ENCODE measurements at regions not wholly inside any gene's neighbourhood (a gene's known extent, or its start where the extent isn't known, plus 50 kb on each side); places are given as distances from the start of the nearest gene placed in this dataset.
"Not testable (repeated sequence)": the region's sequence is repeated elsewhere in the genome, so short reads cannot be mapped to it uniquely, and the experiment has no call there.

DNA sequence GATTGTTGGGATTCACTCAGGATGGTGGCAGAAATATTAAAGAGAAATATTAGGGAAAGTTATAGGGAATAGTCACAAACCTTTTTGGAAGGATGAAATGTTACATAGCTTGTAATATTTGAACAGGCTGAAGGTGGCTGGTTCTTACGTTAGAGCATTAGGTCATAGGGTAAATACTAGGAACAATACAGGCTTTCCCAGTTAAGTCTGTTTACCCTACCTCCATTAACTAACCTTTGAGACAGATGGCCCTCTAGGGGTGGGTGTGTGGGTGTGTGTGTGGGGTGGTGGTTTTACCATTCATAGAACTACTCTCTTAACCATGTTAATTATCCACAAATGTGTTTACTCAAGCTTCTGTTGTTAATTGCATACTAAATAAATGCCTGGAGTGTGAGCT, 94.3 kb upstream of the STK32A start:
- no peak overlapping the region for H3K4me3 Mint-ChIP-seq (ENCODE audit: unreplicated experiment)
- H3K4me1 Mint-ChIP-seq (ENCODE audit: unreplicated experiment) = no peaks in the 10 kb centered on the region
- H3K36me3 Mint-ChIP-seq (ENCODE audit: unreplicated experiment) = no peaks in the 10 kb centered on the region
- H3K27ac Mint-ChIP-seq (ENCODE audit: unreplicated experiment) = no peak overlapping the region
- TF ChIP-seq CTCF (IDR thresholded peaks at IDR 0.05) = no peak
- peaks cover 21% of the 10 kb centered on the region for H3K9me3 Mint-ChIP-seq (ENCODE audit: unreplicated experiment)
- H3K27me3 Mint-ChIP-seq (ENCODE audit: unreplicated experiment) = peaks cover 3% of the 10 kb centered on the region
- no peak for DNase-seq (ENCODE audit: extremely low spot score, unreplicated experiment)

DNA sequence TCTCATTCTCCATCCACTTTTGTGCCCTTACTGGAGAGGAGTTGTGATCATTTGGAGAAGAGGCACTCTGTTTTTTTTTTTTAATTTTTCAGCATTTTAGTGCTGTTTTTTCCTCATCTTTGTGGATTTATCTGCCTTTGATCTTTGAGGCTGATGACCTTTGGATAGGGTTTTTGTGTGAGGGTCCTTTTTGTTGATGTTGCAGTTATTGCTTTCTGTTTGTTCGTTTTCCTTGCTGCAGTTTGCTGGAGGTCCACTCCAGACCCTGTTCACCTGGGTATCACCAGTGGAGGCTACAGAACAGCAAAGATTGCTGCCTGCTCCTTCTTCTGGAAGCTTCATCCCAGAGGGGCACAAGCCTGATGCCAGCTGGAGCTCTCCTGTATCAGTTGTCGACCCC, 93.2 kb upstream of the STK32A start:
- not testable (repeated sequence) for DNase-seq (ENCODE audit: extremely low spot score, unreplicated experiment); H3K27ac Mint-ChIP-seq (ENCODE audit: unreplicated experiment); H3K4me1 Mint-ChIP-seq (ENCODE audit: unreplicated experiment); H3K36me3 Mint-ChIP-seq (ENCODE audit: unreplicated experiment); H3K27me3 Mint-ChIP-seq (ENCODE audit: unreplicated experiment); H3K4me3 Mint-ChIP-seq (ENCODE audit: unreplicated experiment)
- peaks cover 21% of the 10 kb centered on the region for H3K9me3 Mint-ChIP-seq (ENCODE audit: unreplicated experiment)

DNA sequence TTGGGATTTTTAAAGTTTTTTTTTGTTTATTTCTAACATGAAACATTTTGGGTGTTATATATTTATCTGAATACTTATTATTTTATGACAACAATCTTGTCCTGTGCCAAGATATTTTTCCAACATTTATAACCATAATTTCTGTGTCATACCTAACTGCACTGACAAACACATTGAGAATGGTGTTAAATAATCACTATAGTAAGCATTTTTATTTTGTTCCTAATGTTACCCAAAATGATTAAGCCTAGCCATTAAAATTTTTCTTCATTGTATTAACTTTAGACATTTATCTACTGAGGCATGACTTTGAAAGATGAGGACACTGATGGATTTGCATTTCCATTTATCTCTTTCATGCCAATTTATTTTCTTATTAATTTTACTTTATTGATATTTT, 91.6 kb upstream of the STK32A start:
- H3K4me3 Mint-ChIP-seq (ENCODE audit: unreplicated experiment) = no peak overlapping the region
- no peak overlapping the region for H3K27ac Mint-ChIP-seq (ENCODE audit: unreplicated experiment)
- H3K9me3 Mint-ChIP-seq (ENCODE audit: unreplicated experiment) = peaks cover 21% of the 10 kb centered on the region
- peaks cover 6% of the 10 kb centered on the region for H3K27me3 Mint-ChIP-seq (ENCODE audit: unreplicated experiment)
- DNase-seq (ENCODE audit: extremely low spot score, unreplicated experiment) = no peak
- H3K4me1 Mint-ChIP-seq (ENCODE audit: unreplicated experiment) = no peaks in the 10 kb centered on the region
- TF ChIP-seq CTCF (IDR thresholded peaks at IDR 0.05) = no peak
- no peaks in the 10 kb centered on the region for H3K36me3 Mint-ChIP-seq (ENCODE audit: unreplicated experiment)

DNA sequence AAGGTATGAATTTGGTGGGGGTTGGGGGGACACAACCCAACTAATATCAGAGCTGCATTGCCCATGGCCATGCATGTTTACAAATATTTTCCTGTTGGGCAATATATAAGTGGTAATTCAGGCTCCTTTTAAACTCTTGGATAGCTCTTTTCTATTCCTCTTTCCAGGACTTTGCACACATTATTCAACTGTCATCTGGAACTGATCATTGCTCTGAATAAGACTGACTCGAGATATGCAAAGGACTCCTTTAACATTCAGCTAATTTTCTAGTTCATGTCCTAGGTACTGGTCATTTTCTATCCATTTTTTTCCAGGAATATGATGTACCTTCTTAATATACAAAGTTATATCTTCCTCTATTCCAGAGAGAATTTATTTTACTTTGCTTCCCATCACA, 89.5 kb upstream of the STK32A start:
- Mint-ChIP-seq H3K9me3 (ENCODE audit: unreplicated experiment) (peaks cover 2% of the 10 kb centered on the region), H3K4me3 (ENCODE audit: unreplicated experiment) (no peak overlapping the region), H3K4me1 (ENCODE audit: unreplicated experiment) (no peaks in the 10 kb centered on the region), H3K27me3 (ENCODE audit: unreplicated experiment) (peaks cover 9% of the 10 kb centered on the region), H3K27ac (ENCODE audit: unreplicated experiment) (no peak overlapping the region), H3K36me3 (ENCODE audit: unreplicated experiment) (no peaks in the 10 kb centered on the region)
- DNase-seq (ENCODE audit: extremely low spot score, unreplicated experiment) = no peak
- TF ChIP-seq CTCF (IDR thresholded peaks at IDR 0.05) = no peak

GRCh38 chr5:147148715-147149114, 86.1 kb upstream of the STK32A start:
- H3K4me1 Mint-ChIP-seq (ENCODE audit: unreplicated experiment) = no peaks in the 10 kb centered on the region
- H3K4me3 Mint-ChIP-seq (ENCODE audit: unreplicated experiment) = no peak overlapping the region
- H3K9me3 Mint-ChIP-seq (ENCODE audit: unreplicated experiment) = no peaks in the 10 kb centered on the region
- H3K27me3 Mint-ChIP-seq (ENCODE audit: unreplicated experiment) = peaks cover 11% of the 10 kb centered on the region
- no peak for DNase-seq (ENCODE audit: extremely low spot score, unreplicated experiment)
- no peak for TF ChIP-seq CTCF (IDR thresholded peaks at IDR 0.05)
- no peaks in the 10 kb centered on the region for H3K36me3 Mint-ChIP-seq (ENCODE audit: unreplicated experiment)
- H3K27ac Mint-ChIP-seq (ENCODE audit: unreplicated experiment) = no peak overlapping the region

- peaks cover 11% of the 10 kb centered on the region for H3K27me3 Mint-ChIP-seq (ENCODE audit: unreplicated experiment)
- no peaks in the 10 kb centered on the region for H3K36me3 Mint-ChIP-seq (ENCODE audit: unreplicated experiment)
- no peak for DNase-seq (ENCODE audit: extremely low spot score, unreplicated experiment)
- no peak overlapping the region for H3K4me3 Mint-ChIP-seq (ENCODE audit: unreplicated experiment)
- H3K4me1 Mint-ChIP-seq (ENCODE audit: unreplicated experiment) = no peaks in the 10 kb centered on the region
- no peak for TF ChIP-seq CTCF (IDR thresholded peaks at IDR 0.05)
- no peaks in the 10 kb centered on the region for H3K9me3 Mint-ChIP-seq (ENCODE audit: unreplicated experiment)
- H3K27ac Mint-ChIP-seq (ENCODE audit: unreplicated experiment) = no peak overlapping the region
These were observed 82.7 kb upstream of the STK32A start for GRCh38 chr5:147152086-147152485.

Data from osteocyte (in vitro differentiated cells).